ENCODE measurements at regions not wholly inside any gene's neighbourhood (a gene's known extent, or its start where the extent isn't known, plus 50 kb on each side); places are given as distances from the start of the nearest gene placed in this dataset.
"Not testable (repeated sequence)": the region's sequence is repeated elsewhere in the genome, so short reads cannot be mapped to it uniquely, and the experiment has no call there.

DNA sequence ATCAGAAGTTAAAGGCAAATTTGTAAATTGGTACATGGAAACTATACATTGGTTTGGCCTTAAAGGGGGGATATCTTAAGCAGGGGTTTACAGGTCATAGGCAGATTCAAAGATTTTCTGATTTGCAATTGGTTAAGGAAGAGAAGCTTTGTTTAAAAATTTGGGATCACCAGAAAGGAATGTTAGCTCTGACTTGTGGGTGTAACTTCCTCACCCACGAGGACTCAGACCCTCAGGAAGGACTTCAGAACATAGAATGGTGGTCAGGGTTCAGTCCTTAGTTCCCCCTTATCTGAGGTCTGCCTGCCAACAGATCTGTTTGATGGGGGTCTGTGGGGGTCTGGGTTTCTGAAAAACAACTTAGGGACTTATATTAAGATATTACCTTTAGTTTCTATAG, 427.4 kb upstream of the DIPK2B start:
- no peak for DNase-seq

DNA sequence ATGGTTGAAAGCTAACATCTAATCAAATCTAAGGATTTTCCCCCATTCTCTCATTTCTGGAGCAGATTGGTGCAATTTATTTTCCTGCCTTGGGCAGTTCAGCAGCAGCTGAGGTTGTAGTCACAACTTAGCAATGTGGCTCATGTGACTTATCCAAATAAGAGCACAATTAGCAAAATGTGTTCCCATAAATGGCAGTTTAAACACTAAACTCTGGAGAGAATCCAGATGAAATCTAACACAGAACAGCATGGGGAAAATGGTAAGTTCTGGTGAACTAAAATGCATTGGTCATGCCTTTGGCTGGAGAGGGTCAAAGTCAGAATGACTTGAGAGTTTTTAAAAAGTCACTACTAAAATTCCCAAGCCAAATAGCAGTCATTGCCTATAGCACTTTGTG, 422.6 kb upstream of the DIPK2B start:
- DNase-seq = no peak

- DNase-seq = no peak
Measured at GRCh38 chrX:45622538-45622937, 421.9 kb upstream of the DIPK2B start.

DNA sequence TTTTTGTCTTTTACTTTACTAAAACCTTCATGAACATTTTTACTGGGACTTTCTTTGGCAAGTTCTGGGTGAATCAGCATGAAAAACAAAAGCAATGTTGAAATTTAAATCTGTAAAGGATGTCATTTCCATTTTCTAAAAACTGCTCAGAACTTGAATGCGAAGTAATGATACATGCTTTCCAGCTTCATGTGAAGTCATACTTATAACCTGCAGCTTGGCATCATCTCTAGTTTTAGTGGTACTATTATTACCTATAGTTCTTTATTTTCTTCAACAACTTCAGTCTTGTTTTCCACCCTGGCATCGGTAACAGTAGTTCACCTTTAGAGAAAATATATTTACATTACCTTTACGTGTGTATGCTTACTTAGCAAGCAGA, 421.4 kb upstream of the DIPK2B start:
- DNase-seq = no peak

- no peak for DNase-seq
Measured at GRCh38 chrX:45621376-45622041, 420.8 kb upstream of the DIPK2B start.

DNA sequence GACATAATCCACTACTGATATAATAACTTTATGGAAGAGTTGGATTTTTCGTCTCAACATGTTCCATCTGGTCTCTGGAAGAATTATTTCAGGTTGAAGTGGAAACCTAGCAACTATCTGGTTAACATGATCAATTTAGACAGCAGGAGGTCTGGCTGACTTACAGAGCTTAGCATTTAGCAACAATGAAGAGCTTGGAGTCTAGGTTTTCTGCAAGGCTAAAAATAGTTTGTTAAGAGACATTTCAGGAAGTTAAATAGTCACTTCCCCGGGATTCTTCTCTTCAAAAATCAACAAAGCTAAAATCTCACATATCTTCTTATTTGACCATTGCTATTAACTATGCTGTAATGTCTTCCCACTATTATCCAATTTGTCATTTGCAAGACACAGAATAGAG, 418.6 kb upstream of the DIPK2B start:
- no peak for DNase-seq

- DNase-seq = not testable (repeated sequence)
Measured at GRCh38 chrX:45615591-45615990, 414.9 kb upstream of the DIPK2B start.

GRCh38 chrX:45614853-45615252, 414.2 kb upstream of the DIPK2B start:
- DNase-seq = no peak

GRCh38 chrX:45602151-45602550, 401.5 kb upstream of the DIPK2B start:
- no peak for DNase-seq

- DNase-seq = no peak
Measured at GRCh38 chrX:45601052-45601451, 400.4 kb upstream of the DIPK2B start.

DNA sequence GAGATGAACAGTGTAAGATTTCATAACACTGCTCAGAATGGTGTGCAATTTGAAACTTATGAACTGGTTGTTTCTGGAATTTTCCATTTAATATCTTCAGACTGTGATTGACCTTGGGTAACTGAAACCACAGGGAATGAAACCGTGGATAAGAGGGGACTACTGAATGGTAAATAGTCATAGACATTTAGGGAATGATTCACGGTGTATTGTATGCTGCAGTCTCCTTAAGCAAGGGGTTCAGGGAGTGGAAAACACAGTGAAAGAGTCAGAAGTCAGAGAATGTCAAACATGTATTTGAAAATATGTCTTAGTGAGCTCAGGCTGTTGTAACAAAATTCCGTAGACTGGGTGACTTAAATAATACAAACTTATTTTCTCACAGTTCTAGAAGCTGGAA, 398.2 kb upstream of the DIPK2B start:
- no peak for DNase-seq

DNA sequence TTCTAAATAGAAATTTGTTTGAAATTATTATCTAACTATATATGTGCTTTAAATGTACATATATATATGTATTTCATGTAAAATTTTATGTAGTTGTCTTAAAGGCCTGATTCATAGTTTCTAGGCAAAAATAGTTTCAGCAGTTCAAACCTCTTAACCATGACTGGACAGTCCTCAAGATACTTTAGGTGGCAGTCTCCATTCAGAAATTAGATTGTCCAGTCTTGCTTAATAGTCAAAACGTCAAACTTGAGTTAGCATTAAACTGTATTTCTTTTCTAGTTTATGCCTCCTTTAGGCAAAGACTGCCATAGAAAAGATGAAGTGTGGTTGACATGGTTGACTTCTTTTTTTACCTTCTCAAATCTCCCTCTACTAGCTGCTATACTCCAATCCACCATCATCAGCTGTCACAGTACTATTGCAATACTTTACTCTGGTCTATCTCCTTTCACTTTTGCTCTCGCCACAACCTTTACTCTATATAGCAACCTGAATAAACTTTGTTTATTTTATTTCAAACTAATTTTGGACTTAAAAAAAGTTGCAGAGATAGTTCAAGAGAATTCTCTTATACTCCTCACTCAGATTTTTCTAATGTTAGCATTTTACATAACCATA, 395.6 kb upstream of the DIPK2B start:
- DNase-seq = no peak

DNA sequence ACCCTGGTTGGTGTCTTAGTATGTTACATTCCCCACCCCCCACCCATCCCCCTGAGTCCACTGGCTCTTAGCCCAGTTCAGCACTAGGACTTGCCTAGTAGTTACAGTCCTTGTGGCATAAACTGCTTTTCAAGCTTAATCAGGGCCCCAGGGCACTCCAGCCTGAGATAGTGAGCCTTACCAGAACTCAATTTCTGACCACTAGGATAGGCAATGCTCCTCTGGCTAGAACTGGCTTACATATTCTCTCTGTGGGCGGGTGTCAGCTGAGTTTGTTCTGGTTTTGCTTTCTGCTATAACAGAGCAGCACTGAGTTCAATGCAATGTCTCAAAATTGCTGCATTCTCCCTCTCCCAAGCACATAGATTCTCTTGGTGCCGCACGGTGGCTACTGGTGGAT, 391.4 kb upstream of the DIPK2B start:
- DNase-seq = no peak

DNA sequence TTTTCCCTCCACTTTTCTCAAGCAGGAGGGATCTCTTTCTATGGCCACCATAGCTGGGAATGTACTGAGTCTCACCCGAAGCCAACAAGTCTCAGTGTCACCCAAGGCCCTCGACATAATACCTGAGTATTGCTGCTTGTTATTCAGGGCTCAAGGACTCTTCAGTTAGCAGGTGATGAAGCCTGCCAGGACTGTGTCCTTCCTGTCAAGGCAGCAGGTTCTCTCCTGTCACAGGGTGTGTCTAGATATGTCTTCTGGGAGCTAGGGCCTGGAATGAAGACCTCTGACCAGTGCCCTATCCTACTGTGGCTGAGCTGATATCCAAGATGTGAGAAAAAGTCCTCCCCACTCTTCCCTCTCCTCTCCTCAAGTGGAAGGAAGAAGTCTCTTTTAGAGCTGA, 391.0 kb upstream of the DIPK2B start:
- no peak for DNase-seq

GRCh38 chrX:45584717-45585116, 384.0 kb upstream of the DIPK2B start:
- no peak for DNase-seq

- DNase-seq = no peak
Measured at GRCh38 chrX:45577361-45577760, 376.7 kb upstream of the DIPK2B start.

DNA sequence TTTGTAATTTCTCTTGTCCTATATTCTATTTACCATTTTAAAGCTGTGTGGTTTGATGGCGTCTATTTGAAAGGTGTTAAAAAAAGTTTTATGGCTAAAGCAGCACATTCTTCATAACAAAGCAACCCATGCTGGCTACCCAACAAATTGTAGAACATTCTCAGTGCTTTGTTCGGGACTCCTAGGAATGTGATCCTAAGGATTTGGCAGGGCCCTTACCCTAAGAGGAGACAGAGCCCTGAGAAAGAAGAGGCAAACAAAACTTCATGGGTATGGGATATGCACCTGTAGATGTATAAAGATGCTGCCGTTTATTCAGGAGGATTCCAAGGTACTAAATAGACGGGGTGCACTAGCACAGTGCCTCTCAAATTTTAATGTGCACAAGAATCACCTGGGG, 370.8 kb upstream of the DIPK2B start:
- DNase-seq = no peak

- no peak for DNase-seq
Measured at GRCh38 chrX:45566456-45566855, 365.8 kb upstream of the DIPK2B start.

DNA sequence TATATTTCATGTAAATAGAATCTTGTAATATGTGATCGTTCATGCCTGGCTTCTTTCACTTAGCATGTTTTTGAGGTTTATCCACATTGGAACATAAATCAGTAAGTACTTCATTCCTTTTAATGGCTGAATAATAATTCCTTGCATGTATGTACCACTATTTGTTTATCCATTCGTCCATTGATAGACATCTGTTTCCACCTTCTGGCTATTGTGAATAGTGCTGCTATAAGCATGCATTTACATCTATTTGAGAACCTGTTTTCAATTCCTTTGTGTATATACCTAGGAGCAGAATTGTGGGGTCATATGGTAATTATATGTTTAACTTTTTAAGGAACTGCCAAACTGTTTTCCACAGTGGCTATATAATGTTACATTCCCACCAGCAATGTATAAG, 356.7 kb upstream of the DIPK2B start:
- no peak for DNase-seq

DNA sequence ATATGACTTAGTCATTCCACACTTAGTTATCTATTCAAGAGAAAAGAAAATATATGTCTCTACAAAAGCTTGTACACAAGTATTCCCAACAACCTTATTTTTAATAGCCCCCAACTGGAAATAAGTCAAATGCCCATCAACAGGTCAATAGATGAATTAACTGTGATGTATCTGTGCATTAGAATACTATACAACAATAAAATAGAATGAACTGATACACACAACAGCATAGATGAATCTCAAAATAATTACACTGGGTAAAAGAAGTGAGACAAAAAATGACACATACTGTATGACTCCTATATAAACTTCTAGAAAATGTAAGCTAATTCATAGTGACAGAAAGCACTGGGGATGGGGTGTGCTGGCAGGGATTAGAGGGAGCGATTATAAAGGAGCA, 354.1 kb upstream of the DIPK2B start:
- DNase-seq = no peak

GRCh38 chrX:45553417-45553816, 352.7 kb upstream of the DIPK2B start:
- DNase-seq = no peak

DNA sequence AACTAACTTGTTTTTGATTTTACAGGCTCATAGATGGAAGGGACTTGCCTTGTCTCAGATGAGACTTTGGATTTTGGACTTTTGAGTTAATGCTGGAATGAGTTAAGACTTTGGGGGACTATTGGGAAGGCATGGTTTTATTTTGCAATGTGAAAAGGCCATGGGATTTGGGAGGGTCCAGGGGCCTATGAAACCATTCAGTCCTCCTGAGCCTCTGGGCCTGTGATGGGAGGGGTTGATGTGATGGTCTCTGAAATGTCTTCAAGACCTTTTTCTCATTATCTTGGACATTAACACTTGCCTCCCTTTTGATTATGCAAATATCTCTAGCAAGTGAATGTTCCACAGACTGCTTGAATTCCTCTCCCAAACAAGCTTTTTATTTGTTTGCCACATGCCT, 346.0 kb upstream of the DIPK2B start:
- DNase-seq = not testable (repeated sequence)

- no peak for DNase-seq
Measured at GRCh38 chrX:45540181-45540580, 339.5 kb upstream of the DIPK2B start.

DNA sequence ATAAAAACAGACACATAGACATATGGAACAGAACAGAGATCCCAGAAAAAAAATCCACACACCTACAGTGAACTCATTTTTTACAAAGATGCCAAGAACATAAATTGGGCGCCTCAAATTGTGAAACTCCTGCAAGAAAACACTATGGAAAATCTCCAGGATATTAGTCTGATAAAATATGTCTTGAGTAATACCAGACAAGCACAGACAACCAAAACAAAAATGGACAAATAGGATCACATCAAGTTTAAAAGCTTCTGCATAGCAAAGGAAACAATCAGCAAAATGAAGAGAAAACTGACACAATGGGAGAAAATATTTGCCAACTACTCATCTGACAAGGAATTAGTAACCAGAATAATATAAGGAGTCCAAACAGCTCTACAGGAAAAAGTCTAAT, 337.3 kb upstream of the DIPK2B start:
- no peak for DNase-seq

DNA sequence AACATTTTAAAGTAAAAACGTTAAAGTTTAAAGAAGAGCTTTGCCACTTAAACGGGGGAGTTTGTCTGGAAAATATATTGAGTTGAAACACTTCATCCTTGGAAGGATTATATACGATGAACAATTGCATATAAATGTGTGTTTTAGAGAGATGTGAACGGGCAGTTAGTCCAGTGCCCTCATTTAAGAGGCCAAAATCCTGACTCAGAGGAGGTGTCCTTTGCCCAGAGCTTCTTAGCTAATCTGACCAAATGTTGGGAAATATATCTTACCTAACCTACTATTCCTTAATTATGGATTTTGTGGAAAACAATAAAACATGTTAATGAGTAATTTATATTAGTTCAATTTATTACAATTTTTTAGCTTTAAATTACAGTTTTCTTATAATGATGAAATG, 327.2 kb upstream of the DIPK2B start:
- no peak for DNase-seq

Measured in activated CD8-positive, alpha-beta memory T cell treated with anti-CD3 and anti-CD28 coated beads for 24 hours (primary cell).